Progenitor cell of endocrine pancreas (in vitro differentiated cells): ENCODE measurements at regions not wholly inside any gene's neighbourhood (a gene's known extent, or its start where the extent isn't known, plus 50 kb on each side); places are given as distances from the start of the nearest gene placed in this dataset.

ENCODE experiments used
- DNase-seq: peaks from one replicate; pipeline ENCODE4 v3.0.0; 2021; ENCODE audit warnings: low spot score; ENCODE audit not compliant: unreplicated experiment
- H3K27ac Mint-ChIP-seq: 2 replicates; pipeline ENCODE4 v1.8.0; 2021; ENCODE audit warnings: mild to moderate bottlenecking, moderate library complexity, mixed read lengths
- H3K27me3 Mint-ChIP-seq: 2 replicates; pipeline ENCODE4 v1.8.0; 2021; ENCODE audit warnings: mixed read lengths
- H3K36me3 Mint-ChIP-seq: 2 replicates; pipeline ENCODE4 v1.8.0; 2022; ENCODE audit warnings: mixed read lengths; ENCODE audit not compliant: insufficient read depth
- H3K4me1 Mint-ChIP-seq: 2 replicates; pipeline ENCODE4 v1.8.0; 2021; ENCODE audit warnings: low read depth, mixed read lengths
- H3K4me3 Mint-ChIP-seq: 2 replicates; pipeline ENCODE4 v1.8.0; 2021; ENCODE audit warnings: low read depth, mild to moderate bottlenecking, moderate library complexity, mixed read lengths
- H3K9me3 Mint-ChIP-seq: 2 replicates; pipeline ENCODE4 v1.8.0; 2021; ENCODE audit warnings: low read depth, mixed read lengths
- TF ChIP-seq, protein P1 (sequence below): fragments of 200-600 bp; sonication (generic); IDR thresholded peaks from one replicate; pipeline ENCODE4 v1.5.0; 2021; ENCODE audit warnings: antibody characterized with exemption, mild to moderate bottlenecking; ENCODE audit not compliant: unreplicated experiment

DNA sequence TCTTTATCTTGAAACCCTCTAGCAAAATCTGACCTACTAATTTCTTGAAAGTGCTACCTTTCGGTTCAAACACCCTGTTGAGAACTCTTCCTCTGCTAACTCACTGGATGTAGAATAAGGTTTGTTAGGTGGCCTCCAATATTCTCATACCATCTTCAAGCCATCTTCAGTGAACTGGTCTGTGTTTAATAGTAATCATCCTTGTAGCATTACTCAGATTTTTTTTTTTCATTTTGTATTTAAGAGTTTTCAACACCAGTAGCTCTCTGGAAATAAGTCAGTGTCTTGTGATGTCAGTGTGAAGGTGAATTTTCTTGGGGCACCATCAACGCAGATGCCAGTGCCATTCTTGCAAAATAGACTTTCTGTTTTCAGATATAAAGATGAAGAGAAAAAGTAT, 140.6 kb upstream of the AHI1 start:
- DNase-seq = no peak
- Mint-ChIP-seq H3K27ac (no peak overlapping the region), H3K4me3 (no peak overlapping the region), H3K9me3 (no peaks in the 10 kb centered on the region), H3K36me3 (no peaks in the 10 kb centered on the region), H3K4me1 (peaks cover 12% of the 10 kb centered on the region), H3K27me3 (no peaks in the 10 kb centered on the region)
- TF ChIP-seq, protein P1, sequence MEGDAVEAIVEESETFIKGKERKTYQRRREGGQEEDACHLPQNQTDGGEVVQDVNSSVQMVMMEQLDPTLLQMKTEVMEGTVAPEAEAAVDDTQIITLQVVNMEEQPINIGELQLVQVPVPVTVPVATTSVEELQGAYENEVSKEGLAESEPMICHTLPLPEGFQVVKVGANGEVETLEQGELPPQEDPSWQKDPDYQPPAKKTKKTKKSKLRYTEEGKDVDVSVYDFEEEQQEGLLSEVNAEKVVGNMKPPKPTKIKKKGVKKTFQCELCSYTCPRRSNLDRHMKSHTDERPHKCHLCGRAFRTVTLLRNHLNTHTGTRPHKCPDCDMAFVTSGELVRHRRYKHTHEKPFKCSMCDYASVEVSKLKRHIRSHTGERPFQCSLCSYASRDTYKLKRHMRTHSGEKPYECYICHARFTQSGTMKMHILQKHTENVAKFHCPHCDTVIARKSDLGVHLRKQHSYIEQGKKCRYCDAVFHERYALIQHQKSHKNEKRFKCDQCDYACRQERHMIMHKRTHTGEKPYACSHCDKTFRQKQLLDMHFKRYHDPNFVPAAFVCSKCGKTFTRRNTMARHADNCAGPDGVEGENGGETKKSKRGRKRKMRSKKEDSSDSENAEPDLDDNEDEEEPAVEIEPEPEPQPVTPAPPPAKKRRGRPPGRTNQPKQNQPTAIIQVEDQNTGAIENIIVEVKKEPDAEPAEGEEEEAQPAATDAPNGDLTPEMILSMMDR = no peak

DNA sequence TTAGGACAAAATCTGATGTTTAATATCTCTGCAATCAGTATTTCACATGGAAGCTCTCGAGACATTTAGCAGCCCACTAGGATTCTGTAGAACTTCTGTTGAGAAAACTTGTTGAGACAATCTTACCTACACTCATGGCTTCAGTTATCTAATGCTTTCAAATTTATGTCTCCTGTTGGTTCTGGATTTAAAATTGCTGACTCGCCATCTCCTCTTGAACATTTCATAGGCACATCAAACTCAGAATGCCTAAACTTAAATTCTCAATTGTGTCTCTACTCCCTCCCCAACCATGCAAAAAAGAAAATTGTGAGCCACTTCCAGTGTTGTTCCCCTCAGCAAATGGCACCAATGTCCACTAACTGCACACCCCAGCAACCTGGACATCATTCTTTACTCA, 142.5 kb upstream of the AHI1 start:
- Mint-ChIP-seq H3K27ac (no peak overlapping the region), H3K4me3 (no peak overlapping the region), H3K36me3 (no peaks in the 10 kb centered on the region), H3K4me1 (no peaks in the 10 kb centered on the region), H3K27me3 (no peaks in the 10 kb centered on the region), H3K9me3 (no peaks in the 10 kb centered on the region)
- DNase-seq = no peak
- TF ChIP-seq, protein P1 = no peak

DNA sequence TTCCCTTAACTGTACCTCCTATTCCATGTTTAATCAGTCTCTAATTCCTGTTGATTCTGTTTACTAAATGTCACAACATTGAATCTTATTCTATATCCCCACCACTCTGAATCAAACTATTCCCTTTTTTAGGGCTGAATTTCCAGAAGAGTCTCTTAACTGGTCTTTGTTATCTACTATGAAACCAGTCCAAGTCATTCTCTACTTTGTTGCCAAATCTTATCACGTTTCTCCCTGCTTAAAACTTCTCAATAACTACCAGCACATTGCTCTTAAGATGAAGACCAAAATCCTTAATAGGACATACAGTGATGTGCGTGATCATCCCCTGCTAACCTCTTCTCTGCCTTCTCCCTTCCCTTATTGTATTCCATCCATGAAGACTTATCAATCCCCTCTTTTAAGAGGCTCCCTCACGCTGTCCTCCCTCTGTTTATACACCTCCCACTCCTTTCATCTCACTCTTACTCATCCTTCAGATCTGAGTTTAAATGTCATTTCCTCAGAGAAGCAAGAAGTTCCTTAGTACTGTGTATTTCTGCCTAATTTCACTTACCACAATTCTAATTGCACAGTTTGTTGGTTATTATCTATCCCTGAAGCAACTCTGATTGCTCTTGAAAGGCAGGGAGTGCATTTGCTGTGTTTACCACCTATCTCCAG, 143.0 kb upstream of the AHI1 start:
- H3K27me3 Mint-ChIP-seq = no peaks in the 10 kb centered on the region
- no peak overlapping the region for H3K4me3 Mint-ChIP-seq
- TF ChIP-seq, protein P1 = no peak
- no peaks in the 10 kb centered on the region for H3K4me1 Mint-ChIP-seq
- no peaks in the 10 kb centered on the region for H3K9me3 Mint-ChIP-seq
- H3K36me3 Mint-ChIP-seq = no peaks in the 10 kb centered on the region
- DNase-seq = no peak
- peak overlapping the region; percentile 70 for H3K27ac Mint-ChIP-seq

DNA sequence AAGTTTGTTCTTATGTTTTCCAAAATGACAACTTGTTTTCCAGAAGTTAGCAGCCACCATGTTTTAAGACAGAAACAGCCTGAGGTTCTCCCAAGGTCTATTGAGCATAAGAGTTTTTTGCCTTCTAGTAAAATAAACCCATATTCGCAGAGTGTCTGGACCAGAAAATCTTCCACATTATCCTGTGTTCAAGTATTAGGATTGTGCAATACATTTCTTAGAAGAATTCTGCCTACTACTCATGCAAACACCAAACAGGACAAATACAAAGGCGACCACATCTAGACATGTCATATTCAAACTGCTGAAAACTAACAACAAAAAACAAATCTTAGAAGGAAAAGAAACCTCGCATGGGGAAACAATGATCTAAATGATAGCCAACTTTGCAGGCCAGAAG, 145.4 kb upstream of the AHI1 start:
- Mint-ChIP-seq H3K4me3 (no peak overlapping the region), H3K36me3 (no peaks in the 10 kb centered on the region), H3K4me1 (no peaks in the 10 kb centered on the region), H3K27me3 (no peaks in the 10 kb centered on the region), H3K27ac (no peak overlapping the region), H3K9me3 (no peaks in the 10 kb centered on the region)
- TF ChIP-seq, protein P1 = no peak
- DNase-seq = no peak

DNA sequence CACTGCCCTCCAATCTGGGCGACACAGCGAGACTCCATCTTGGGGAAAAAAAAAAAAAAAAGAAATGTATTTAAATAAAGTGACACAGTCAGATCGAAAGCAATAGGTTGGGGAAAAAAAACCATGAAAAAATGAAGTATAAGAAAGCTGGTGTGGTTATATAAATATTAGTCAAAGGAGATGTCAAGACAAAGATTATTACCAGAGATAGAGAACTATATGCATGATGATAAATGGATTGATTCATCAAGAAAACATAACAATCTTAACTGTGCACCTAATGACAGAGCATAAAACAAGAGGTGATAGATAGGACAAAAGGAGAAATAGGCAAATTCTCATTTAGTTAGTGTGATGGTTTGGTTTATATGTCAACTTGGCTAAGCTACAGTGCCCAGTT, 146.9 kb upstream of the AHI1 start:
- no peak overlapping the region for H3K4me3 Mint-ChIP-seq
- H3K27ac Mint-ChIP-seq = no peak overlapping the region
- H3K27me3 Mint-ChIP-seq = no peaks in the 10 kb centered on the region
- no peaks in the 10 kb centered on the region for H3K36me3 Mint-ChIP-seq
- H3K4me1 Mint-ChIP-seq = no peaks in the 10 kb centered on the region
- DNase-seq = no peak
- peaks cover 6% of the 10 kb centered on the region for H3K9me3 Mint-ChIP-seq
- TF ChIP-seq, protein P1 = no peak
